HG02852 (cell line): ENCODE measurements at regions not wholly inside any gene's neighbourhood (a gene's known extent, or its start where the extent isn't known, plus 50 kb on each side); places are given as distances from the start of the nearest gene placed in this dataset.
"Not testable (repeated sequence)": the region's sequence is repeated elsewhere in the genome, so short reads cannot be mapped to it uniquely, and the experiment has no call there.

Source experiments
- ATAC-seq: cut with Tn5 transposase; IDR thresholded peaks from one replicate; pipeline ENCODE4 v1.9.1; 2021; ENCODE audit warnings: mild to moderate bottlenecking, moderate library complexity; ENCODE audit not compliant: unreplicated experiment

DNA sequence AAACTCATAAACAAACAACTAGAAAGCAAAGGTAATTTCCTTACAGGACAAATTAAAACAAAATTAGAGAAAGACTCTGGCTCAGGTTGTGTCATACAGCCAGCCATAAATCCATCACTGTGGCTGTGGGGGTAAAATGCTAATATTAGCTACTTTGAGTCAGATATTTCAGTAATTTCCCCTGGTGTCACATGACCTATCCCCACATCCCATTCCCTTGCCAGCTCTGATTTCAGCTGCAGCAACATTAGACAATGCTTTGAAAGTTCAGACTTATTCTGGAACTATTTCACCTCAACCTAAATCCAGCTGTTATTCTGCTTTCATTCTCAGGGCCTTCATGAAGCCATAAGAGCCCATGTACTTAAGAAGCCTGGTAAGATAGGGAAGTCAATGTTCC, 55.3 kb downstream of the RPL10L start:
- ATAC-seq: no peak

GRCh38 chr14:46582826-46583225, 68.8 kb downstream of the RPL10L start:
- no peak for ATAC-seq

DNA sequence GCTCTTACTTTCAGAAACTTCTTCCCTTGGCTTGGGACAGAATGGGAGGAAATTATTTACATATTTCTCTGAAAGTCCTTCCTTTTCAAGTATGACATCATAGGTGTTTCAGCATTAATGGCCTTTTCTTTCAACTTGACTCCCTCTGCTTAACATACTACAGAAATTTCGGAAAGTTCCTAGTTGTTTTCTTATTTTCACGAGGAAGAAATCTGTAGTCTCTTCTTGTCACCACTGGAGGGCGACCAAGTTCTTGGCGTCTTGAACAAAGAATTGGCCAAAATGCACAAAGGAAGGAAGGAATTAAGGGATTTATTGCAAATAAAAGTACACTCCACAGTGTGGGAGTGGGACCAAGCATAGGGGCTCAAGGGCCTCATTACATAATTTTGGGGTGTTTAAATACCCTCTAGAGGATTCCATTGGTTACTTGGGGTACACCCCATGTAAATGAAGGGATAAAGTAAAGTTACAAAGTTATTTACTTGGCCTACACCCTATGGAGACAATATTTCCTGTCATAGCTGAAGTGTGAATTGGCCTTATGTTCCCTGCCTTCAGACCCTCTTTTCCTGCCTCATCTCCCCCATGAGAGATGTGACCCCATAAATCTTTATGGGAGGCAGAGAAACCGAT, 70.4 kb downstream of the RPL10L start:
- ATAC-seq: peak; percentile 48

- no peak for ATAC-seq
These were observed 76.6 kb downstream of the RPL10L start for GRCh38 chr14:46574978-46575375.

- no peak for ATAC-seq
These were observed 77.2 kb downstream of the RPL10L start for GRCh38 chr14:46574221-46574977.

DNA sequence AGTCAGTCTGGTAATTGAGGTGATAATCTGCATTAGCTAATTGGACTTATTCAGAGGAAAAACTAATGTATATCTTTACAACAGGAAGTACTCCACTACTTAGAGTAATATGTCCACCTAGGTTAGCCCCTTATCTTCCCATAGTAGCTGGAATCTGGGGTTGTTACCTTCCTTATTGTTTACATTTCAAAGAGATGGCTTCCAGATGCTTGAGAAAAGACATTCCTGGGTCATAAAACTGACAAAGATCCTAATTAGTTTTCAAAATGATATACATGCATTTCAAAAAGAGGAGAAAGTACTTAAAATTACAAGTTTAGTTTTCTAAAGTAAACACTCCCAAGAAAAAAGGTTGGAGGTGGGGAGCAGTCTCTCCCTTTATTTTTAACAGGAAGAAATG, 78.1 kb downstream of the RPL10L start:
- ATAC-seq: no peak

DNA sequence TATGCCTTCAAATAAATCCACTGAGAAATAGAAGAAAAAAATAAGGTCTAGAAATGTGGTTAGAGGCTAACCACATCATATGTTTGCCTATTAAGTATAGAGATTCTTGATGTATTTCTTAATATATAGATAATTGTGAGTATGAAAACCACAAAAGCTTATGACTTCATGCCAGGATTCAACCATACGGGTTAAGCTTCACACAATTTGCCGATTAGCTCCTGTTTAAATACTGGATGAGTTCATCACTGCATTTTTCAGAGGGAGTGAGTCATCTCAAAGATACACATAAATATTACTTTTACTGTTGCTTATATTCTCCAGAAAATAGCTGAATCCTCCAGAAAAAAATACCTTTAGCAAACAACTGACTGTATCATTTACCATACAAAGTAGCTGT, 79.6 kb downstream of the RPL10L start:
- no peak for ATAC-seq

DNA sequence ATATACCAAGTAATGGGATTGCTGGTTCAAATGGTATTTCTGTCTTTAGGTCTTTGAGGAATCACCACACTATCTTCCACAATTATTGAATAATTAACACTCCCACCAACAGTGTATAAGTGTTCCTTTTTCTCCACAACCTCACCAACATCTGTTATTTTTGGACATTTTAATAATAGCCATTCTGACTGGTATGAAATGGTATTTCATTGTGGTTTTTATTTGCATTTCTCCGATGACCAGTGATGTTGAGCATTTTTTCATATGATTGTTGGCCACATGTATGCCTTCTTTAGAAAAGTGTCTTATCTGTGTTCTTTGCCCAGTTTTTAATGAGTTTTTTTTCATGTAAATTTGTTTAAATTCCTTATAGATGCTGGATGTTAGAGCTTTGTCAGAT, 83.4 kb downstream of the RPL10L start:
- ATAC-seq: not testable (repeated sequence)

- ATAC-seq: no peak
These were observed 100.7 kb downstream of the RPL10L start for GRCh38 chr14:46550836-46551235.

DNA sequence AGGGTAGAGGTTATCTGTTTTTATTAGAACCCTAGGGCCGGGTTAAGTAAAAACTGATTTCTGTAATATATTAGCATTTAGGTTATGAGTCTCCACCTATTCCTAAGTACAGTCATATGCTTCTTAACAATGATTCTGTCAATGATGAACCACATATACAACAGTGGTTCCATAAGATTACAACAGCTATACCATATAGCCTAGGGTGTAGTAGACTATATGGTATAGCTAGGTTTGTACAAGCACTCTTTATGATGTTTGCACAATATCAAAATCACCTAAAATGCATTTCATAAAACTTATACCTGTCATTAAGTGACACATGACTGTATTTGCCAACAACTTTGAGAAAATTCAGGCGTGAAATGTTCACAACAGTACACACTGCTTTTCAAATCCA, 110.6 kb downstream of the RPL10L start:
- no peak for ATAC-seq

- no peak for ATAC-seq
These were observed 132.5 kb downstream of the RPL10L start for GRCh38 chr14:46519121-46519520.

- not testable (repeated sequence) for ATAC-seq
These were observed 142.8 kb downstream of the RPL10L start for GRCh38 chr14:46508752-46509151.

DNA sequence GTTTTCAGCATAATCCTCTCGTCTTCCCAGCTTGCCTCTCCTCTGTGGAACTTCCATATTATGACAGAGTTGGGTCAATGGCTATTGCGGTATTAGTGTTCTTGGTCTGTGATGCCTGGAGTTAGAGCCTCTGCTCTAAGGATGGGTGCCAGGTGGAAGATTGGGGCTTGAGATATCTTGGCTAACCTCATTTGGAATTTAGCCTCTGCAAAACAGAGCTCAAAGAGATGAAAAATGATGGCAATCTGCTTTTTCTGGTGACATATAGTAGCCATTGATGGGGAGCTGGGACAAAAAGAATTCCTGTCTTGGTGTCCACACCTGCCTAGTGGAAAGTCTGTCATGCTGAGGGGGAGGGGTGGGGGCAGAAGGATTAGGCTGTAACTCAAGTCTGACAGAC, 152.1 kb downstream of the RPL10L start:
- ATAC-seq: no peak

- ATAC-seq: no peak
These were observed 155.2 kb downstream of the RPL10L start for GRCh38 chr14:46496409-46496808.

DNA sequence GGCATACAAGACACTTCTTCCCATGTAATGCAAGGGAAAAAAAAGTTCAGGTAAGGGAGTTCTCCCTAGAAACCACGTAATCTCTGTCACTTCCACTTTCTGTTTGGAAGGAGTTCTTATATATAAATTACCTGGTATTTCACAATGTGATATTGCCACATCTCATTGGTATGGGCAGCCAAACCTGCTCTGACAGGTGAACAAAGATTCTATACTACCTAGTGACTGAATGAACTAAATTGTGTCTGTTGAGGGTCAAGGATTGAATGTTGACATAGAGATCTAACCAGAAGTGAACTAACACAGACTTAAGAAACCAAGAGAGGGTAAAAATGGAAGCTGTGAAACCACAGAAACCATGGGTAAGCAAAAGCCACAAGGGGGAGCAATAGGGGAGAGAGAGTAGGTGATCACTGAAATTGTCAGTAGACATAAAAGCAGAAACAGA, 161.3 kb downstream of the RPL10L start:
- ATAC-seq: peak; percentile 99

DNA sequence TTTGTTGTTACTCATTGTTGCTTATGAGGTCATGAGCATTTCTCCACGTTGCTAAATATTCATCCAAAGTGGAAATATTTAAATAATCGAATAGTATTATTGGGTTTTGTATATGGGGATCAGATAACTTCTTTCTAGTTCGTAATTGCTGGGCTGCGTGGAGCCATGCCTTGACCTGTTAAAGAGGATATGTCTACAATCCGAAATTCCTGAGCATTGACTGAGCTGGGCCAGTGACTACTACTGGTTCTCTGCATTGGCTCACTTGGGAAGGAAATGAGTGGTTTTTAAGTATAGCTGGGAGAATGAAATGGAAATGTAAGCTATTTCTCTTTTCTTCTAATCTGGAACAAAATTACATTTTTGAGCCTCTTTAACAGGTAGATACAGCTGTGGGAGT, 163.2 kb downstream of the RPL10L start:
- ATAC-seq: no peak

DNA sequence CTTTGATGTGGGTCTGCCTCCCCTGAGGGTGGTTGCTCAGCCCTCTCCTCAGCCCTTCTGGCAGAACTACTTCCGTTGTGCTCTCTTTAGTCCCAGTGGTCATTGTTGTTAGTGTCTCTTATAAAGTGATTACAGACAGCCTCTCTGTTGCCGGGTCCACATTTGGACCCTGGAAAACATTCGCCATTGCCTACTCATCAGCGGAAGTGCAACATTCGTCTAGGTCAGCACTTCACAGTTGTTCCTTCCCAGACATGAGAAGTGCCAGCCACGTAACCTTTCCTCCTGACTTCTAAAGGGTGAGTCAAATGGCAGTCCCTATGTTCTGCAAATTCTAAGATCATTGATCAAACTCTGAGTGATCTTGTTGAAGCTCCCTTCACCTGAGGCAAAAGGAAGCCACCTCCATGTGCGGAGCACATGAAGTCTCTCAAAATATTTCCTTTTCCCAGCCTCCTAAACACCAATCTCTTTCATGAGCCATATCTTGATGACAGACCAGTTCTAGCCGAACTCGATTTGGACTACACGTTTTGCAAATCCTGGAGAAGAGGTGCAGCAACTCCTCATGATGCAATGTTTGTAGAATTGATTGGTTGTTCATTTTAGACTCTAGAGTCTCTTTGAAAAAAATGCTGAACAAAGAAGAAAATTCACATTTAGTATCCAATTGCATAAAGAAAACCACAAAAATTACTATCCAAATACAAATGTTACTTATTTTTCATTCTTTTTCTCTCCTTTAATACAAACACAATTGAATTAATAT, 163.8 kb downstream of the RPL10L start:
- ATAC-seq: no peak

DNA sequence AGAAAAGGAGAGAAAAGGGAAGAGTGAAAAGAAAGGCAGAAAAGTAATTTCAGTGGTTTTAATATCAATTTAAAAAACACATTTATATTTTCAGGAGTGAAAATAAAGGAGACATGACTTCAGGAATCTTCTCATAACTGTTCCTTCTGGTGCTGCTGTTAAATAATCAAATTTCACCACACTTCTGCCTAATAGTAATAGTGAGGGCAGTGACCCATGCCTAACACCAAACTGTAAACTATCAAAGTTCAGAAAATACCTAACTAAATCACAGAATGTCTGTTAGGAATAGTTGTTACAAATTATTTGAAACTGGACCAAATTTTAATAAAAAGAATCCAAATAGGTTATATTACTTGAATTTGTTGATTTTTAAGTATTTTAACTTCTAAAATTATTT, 169.4 kb downstream of the RPL10L start:
- ATAC-seq: no peak

- no peak for ATAC-seq
These were observed 170.8 kb downstream of the RPL10L start for GRCh38 chr14:46480817-46481216.

DNA sequence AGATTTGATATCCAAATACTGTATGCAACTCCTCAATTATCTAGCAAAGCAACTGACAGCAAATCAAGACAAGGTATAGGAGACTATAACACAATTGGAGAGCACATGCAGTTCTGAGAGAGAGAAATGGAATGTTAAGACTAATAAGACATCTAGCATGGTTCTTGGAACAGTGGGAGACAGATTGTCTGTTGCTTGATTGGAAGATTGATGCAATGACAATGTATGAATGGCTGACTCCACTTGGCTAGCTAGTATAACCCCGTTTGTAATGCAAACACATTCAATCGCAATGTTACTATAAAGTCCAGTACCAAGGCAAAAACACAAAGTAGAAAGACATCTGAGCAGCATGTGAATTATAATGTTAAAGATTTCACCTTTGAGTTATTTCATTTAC, 179.3 kb downstream of the RPL10L start:
- no peak for ATAC-seq

DNA sequence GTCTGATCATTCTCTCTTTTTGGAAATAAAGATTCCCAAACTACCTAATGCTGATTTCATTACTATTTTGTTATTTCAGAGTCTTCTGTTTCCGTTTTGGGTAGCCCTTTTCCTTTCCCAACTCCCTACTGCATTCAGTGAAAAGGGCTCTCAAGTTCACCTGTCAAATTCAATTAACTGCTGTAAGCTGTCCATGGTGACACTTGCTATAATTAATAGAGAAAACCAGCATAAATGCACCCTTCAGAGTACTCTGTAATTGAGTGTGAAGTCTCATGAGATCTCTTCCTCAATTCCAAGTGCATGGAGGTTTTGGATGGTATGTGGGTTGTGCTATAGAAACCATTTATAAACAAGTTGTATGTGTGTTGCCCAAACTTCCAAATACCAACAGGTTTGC, 187.2 kb downstream of the RPL10L start:
- no peak for ATAC-seq

DNA sequence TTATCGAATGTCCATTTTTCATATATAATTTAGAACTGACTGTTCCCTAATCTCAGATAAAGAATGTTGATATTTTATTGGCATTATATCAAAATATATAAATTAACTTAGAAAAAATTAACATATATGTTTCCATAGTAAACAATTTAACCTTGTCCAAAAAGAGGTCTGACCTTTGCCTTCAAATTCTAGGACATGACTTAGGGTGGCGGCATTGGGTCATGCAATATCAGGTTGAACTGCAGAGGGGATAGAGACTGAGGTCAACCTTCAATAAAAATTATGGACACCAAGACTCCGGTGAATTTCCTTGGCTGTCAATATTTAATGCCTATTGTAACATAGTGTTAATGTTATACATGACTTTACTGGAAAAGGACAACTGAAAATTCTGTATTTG, 199.8 kb downstream of the RPL10L start:
- ATAC-seq: no peak
